NCI-H748 (cell line): ENCODE measurements at regions not wholly inside any gene's neighbourhood (a gene's known extent, or its start where the extent isn't known, plus 50 kb on each side); places are given as distances from the start of the nearest gene placed in this dataset.
"Not testable (repeated sequence)": the region's sequence is repeated elsewhere in the genome, so short reads cannot be mapped to it uniquely, and the experiment has no call there.

Experiments
- DNase-seq: peaks from one replicate; lab custom pipeline; 2025; ENCODE audit not compliant: unreplicated experiment; lab: John Stamatoyannopoulos, UW

- no peak for DNase-seq
These were observed 222.4 kb upstream of the UBL3 start for GRCh38 chr13:30072818-30073186.

GRCh38 chr13:30071969-30072817 lies 221.8 kb upstream of the UBL3 start:
- DNase-seq = no peak

- DNase-seq = no peak
These were observed 214.8 kb upstream of the UBL3 start for GRCh38 chr13:30065181-30065580.

DNA sequence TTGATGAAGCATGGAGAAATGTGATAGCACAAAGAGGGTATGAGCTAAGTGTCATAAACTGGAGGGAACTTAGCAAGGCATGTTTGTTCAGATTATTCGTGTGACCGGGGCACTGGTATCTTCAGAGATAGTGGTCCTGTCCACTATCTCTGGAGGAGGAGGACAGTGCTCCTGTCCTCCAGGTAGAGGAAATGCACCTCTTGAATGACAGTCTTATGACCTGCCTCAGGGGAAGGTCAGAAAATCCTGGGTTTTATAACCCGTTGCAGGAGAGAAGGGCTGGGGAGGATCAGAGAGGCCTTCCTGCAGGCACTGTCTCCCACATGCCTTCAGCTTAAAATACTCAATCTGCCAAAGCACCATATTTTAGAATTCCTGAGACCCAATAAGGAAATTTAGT lies 213.5 kb upstream of the UBL3 start:
- DNase-seq = no peak

GRCh38 chr13:30061217-30061616 lies 210.8 kb upstream of the UBL3 start:
- DNase-seq = no peak

DNA sequence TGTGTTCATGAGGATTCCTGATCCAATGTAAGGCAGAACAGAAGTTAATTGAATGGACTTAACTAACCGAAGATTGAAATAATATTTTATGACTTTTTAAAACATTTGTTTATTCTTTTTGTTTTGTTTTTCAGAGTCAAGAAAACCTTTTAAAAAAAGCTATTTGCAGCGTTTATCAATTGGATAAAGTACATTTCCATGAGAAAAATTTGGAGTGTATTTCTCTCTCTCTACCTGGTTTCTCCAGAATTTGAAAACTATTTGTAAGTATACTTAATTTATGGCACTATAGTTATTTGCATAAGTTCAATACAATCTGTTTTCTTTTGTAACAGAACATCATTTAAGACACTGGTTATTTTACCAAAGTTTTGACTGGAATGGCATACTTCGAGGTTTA lies 208.0 kb upstream of the UBL3 start:
- DNase-seq = no peak

DNA sequence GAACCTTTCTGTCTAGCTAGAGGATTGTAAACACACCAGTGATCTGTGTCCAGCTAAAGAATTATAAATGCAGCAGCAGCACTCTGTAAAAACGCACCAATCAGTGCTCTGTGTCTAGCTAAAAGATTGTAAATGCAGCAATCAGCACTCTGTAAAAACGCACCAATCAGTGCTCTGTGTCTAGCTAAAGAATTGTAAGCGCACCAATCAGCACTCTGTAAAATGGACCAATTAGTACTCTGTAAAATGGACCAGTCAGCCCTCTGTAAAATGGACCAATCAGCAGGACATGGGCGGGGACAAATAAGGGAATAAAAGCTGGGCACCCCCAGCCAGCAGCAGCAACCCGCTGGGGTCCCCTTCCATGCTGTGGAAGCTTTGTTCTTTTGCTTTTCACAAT lies 204.1 kb upstream of the UBL3 start:
- DNase-seq = not testable (repeated sequence)

DNA sequence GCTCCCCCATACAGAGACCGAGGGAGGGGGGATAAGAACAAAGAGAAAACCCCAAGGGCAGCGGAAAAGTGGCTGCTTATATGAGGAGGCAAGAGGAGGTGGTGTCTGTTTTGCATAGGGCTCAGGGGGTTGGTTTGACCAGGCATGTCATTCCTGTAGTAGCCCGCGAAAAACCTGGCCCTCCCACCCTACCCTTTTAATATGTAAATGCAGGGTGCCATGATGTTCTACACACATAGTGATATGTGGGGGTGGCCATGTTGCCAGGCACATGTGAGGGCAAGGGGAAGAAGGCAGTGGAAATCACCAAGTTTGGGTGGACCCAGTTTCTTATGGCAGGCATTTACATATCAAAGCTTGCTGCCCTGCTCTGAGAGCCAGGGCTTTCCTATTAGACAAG lies 203.5 kb upstream of the UBL3 start:
- DNase-seq = no peak

GRCh38 chr13:30052120-30052519 lies 201.7 kb upstream of the UBL3 start:
- no peak for DNase-seq

DNA sequence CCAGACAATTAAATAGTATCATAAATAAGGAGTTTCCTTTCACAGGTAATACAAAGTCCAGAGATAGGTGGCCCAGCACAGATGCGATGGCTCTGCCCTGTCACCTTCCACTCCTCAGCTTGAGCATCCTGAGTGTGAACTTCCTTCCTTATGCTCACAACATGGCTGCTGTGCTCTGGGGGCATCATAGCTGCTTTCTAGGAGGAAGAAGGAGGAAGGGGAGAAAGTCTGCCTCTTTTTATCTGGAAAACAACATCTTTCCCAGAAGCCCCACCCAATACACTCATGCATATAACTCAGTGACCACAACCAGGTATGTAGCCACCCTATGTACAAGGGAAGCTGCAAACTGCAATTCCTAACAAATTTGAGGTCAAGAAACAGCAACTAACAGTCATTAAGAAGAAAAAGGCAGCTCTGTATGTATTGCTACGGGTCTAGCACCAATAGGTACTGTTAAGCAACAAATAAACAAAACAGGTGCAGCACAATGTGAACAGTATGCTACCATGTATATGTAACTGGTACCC lies 201.2 kb upstream of the UBL3 start:
- no peak for DNase-seq

- DNase-seq = no peak
These were observed 199.3 kb upstream of the UBL3 start for GRCh38 chr13:30049692-30050091.

- no peak for DNase-seq
These were observed 196.9 kb upstream of the UBL3 start for GRCh38 chr13:30047154-30047874.

DNA sequence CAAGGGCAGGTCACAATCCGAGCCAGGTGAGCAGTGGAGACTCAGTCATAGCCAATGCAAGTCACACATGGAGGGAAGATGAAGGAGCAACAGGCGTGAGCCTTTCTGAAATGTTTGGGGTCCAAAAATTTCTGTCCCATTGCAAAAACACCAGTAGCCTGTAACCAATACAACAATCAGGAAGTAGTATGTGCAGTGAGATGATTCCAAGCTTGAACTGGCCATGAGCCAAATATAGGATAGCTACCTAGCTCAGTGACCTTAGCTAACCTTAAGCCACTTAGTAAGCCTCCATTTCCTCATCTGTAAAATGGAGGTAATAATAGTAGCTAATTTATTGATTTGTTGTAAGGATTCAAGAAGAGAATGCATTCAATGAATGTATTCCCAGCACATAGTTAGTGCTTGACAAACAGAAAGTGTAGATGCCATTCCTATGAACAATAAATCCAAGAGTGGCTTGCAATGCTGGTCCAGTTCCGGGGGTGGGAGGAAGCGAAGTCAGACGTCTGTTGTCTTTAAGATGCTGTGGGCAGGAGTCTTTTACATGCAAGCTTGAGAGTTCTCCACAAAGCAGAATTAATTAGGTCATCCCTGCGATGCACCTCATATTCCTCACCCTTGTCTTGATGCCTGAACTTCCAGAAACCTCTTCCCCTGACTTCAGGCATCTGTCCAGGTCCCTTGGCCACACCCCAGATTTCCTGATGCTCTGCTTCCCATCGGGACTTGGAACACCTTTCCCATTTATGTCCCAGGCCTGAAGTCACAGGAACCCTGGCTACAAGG lies 195.7 kb upstream of the UBL3 start:
- no peak for DNase-seq

DNA sequence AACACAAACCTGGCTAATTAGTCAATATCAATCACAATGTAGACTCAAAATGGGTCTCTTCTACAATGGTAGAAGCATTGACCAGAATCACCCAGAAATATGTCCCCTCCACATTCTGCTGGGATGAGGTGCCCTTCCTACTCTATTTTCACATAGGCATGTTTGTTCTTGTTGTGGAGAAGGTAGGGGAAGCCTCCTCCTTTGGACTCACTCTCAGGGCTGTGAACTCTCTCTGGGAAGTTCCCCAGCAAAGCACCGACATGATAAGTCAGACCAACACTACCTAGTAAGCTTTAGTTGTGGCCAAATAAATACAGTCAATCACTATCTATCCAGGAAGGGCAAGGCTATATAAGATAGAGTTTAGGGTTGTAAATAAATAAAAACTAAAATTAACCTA lies 194.5 kb upstream of the UBL3 start:
- DNase-seq = no peak

- DNase-seq = no peak
These were observed 193.2 kb upstream of the UBL3 start for GRCh38 chr13:30043631-30043925.

DNA sequence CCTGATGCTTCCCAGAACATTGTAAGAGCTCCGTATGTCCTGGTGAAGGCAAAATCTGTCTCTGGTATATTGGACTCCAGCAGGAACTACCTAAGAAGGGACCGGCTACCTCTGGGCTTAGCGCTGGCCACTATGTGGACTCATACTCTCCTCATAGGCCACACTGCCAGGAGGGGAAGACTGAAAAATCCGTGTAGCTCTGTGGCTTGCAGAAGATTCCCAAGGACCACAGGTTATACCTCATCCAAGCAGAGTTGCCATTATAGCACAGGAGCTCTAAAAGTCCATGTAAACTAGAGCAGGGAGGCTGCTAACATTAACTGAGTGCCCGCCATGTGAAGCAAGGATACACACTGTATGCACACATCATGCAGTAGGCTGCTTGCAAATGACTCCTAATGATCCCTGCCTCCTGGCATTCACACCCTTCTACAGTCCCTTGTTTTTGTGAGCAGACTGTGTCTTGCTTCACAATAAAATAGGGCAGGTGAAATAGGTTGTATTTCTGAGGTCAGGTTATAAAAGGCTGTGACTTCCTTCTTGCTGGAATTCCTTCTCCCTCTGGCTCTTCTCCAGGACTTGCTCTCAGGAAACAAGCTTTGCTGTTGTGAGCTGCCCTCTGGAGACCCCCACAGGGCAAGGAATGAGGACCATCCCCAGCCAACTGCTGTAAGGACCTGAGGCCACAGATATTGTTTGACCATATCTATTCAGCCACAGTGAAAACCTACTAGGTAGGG lies 192.6 kb upstream of the UBL3 start:
- no peak for DNase-seq

GRCh38 chr13:30042272-30042671 lies 191.9 kb upstream of the UBL3 start:
- no peak for DNase-seq

DNA sequence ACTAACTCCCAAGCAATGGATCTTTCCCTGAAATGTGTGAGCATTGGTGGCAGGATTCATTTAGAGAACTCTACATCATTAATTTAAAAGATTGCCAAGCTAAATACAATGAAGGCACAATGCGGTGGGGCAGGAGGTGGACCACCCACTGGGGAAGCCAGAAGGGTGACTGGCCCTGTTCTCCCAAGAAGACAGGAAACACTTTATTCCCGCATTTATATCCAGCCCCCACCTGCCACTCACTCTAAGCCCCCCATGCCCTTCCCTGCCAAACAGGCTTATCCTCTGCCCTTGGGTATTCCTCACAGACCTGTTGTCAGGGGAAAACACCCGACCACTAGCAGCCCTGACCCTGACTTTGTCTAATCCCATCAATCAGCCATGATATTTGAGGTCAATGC lies 189.1 kb upstream of the UBL3 start:
- no peak for DNase-seq

DNA sequence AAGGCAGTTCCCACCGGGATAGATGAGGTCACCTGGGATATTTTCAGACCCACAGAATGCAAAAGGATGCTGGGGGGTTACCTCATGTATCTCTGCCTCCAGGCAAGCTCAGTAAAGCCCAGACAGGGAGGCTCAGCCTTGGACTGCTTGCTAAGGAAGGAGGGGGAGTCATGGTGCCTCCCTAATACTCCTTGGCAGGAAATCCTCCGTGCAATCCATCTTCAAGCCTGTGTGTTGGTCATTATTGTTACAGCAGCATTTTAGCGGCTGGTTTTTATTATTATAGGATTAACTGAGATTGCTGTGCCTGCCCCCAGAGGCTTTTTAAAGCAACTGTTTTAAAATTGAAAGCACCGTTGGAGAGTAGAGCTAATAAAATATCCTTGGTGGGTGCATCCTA lies 188.5 kb upstream of the UBL3 start:
- DNase-seq = no peak

GRCh38 chr13:30037766-30038165 lies 187.3 kb upstream of the UBL3 start:
- no peak for DNase-seq

GRCh38 chr13:30037306-30037705 lies 186.9 kb upstream of the UBL3 start:
- DNase-seq = no peak
